ENCODE measurements at regions not wholly inside any gene's neighbourhood (a gene's known extent, or its start where the extent isn't known, plus 50 kb on each side); places are given as distances from the start of the nearest gene placed in this dataset.

DNA sequence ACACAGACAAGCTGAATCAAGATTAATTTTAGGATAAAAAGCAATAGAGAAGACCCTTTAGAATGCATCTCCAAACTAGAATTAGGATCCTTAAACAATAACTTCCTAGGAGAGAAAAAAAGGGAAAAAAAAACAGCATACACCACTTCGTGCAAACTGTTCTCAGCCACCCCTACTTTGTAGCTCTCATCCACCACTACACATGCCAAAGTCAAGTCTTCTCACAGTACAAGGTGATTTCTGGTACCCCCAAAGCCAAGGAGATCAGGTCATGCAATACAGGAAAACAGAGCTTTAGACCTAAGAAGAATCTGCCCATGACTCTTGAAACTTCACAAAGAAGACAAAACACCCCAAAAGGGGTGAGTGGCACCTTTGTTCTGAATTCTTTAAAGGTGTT lies 166.9 kb downstream of the SUCNR1 start (continued):
- TF ChIP-seq, protein P1, sequence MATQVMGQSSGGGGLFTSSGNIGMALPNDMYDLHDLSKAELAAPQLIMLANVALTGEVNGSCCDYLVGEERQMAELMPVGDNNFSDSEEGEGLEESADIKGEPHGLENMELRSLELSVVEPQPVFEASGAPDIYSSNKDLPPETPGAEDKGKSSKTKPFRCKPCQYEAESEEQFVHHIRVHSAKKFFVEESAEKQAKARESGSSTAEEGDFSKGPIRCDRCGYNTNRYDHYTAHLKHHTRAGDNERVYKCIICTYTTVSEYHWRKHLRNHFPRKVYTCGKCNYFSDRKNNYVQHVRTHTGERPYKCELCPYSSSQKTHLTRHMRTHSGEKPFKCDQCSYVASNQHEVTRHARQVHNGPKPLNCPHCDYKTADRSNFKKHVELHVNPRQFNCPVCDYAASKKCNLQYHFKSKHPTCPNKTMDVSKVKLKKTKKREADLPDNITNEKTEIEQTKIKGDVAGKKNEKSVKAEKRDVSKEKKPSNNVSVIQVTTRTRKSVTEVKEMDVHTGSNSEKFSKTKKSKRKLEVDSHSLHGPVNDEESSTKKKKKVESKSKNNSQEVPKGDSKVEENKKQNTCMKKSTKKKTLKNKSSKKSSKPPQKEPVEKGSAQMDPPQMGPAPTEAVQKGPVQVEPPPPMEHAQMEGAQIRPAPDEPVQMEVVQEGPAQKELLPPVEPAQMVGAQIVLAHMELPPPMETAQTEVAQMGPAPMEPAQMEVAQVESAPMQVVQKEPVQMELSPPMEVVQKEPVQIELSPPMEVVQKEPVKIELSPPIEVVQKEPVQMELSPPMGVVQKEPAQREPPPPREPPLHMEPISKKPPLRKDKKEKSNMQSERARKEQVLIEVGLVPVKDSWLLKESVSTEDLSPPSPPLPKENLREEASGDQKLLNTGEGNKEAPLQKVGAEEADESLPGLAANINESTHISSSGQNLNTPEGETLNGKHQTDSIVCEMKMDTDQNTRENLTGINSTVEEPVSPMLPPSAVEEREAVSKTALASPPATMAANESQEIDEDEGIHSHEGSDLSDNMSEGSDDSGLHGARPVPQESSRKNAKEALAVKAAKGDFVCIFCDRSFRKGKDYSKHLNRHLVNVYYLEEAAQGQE (IDR thresholded peaks at IDR 0.05; ENCODE audit: low read depth): no peak
- no peak for TF ChIP-seq SP1 (IDR thresholded peaks at IDR 0.05; ENCODE audit: low read depth)
- TF ChIP-seq, protein P2, sequence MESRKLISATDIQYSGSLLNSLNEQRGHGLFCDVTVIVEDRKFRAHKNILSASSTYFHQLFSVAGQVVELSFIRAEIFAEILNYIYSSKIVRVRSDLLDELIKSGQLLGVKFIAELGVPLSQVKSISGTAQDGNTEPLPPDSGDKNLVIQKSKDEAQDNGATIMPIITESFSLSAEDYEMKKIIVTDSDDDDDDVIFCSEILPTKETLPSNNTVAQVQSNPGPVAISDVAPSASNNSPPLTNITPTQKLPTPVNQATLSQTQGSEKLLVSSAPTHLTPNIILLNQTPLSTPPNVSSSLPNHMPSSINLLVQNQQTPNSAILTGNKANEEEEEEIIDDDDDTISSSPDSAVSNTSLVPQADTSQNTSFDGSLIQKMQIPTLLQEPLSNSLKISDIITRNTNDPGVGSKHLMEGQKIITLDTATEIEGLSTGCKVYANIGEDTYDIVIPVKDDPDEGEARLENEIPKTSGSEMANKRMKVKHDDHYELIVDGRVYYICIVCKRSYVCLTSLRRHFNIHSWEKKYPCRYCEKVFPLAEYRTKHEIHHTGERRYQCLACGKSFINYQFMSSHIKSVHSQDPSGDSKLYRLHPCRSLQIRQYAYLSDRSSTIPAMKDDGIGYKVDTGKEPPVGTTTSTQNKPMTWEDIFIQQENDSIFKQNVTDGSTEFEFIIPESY (IDR thresholded peaks at IDR 0.05; ENCODE audit: extremely low read depth, insufficient replicate concordance, low read length): no peak
- TF ChIP-seq, protein P3, sequence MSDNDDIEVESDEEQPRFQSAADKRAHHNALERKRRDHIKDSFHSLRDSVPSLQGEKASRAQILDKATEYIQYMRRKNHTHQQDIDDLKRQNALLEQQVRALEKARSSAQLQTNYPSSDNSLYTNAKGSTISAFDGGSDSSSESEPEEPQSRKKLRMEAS (IDR thresholded peaks at IDR 0.05): no peak

GRCh38 chr3:152043620-152044019 lies 170.2 kb downstream of the SUCNR1 start:
- no peak overlapping the region for H3K9ac ChIP-seq (ENCODE audit: low read length)
- ChIA-PET CTCF (no interaction called here), RAD21 (ENCODE audit: low non-redundant PET in 1 of 2, low total read pairs in 2 of 2, uncharacterized antibody in 2 of 2, unreplicated experiment in 2 of 2) (no interaction called here), POLR2A (no interaction called here)
- no peaks in the 10 kb centered on the region for H3K79me2 ChIP-seq (ENCODE audit: insufficient read depth, low read length)
- TF ChIP-seq ELF1 (IDR thresholded peaks at IDR 0.05; ENCODE audit: borderline replicate concordance, low read depth) (no peak), ZNF274 (IDR thresholded peaks at IDR 0.05; ENCODE audit: low read depth, low read length) (no peak), JUND (IDR thresholded peaks at IDR 0.05) (no peak), ZFX (IDR thresholded peaks at IDR 0.05) (no peak), POLR2A (IDR thresholded peaks at IDR 0.05; ENCODE audit: borderline replicate concordance, extremely low read depth, insufficient read depth, insufficient read length) (no peak), TCF7L2 (IDR thresholded peaks at IDR 0.05; ENCODE audit: borderline replicate concordance, extremely low read depth, insufficient read depth, insufficient read length) (no peak), CEBPB (IDR thresholded peaks at IDR 0.05; ENCODE audit: low read depth) (no peak), EGR1 (IDR thresholded peaks at IDR 0.05; ENCODE audit: low read depth) (no peak), RAD21 (IDR thresholded peaks at IDR 0.05; ENCODE audit: low read depth) (no peak)
- TF ChIP-seq, protein P3 (IDR thresholded peaks at IDR 0.05): no peak
- no peak overlapping the region for H3K4me3 ChIP-seq (replicated peaks in 1 of 2; ENCODE audit: low read depth in 1 of 2, low read length in 2 of 2)
- intact Hi-C loops (cut with micrococcal nuclease): no loop called here
- no peak overlapping the region for H2AFZ ChIP-seq (ENCODE audit: low read depth, low read length, poor library complexity, severe bottlenecking)
- no peak for DNase-seq (ENCODE audit: low read depth, low spot score)
- ATAC-seq: no peak
- BruUV-seq (replicated peaks): no TSS peak
- H3K9me2 ChIP-seq (ENCODE audit: insufficient read depth): no peaks in the 10 kb centered on the region
- H3K27ac ChIP-seq (ENCODE audit: low read depth, low read length): no peak overlapping the region
- no peaks in the 10 kb centered on the region for H3K4me1 ChIP-seq (ENCODE audit: control insufficient read depth in 1 of 2, insufficient read depth in 2 of 2, low read length in 2 of 2)
- no peaks in the 10 kb centered on the region for H4K20me1 ChIP-seq (ENCODE audit: insufficient read depth)
- no peaks in the 10 kb centered on the region for H3K27me3 ChIP-seq (ENCODE audit: insufficient read depth, low read length)
- no peaks in the 10 kb centered on the region for H3K9me3 ChIP-seq (ENCODE audit: control insufficient read depth in 1 of 2, insufficient read depth in 1 of 2, low read depth in 1 of 2, low read length in 2 of 2)
- H3K4me2 ChIP-seq (ENCODE audit: low read length): no peak overlapping the region
- no peaks in the 10 kb centered on the region for H3K36me3 ChIP-seq (ENCODE audit: control insufficient read depth in 1 of 2, insufficient read depth in 2 of 2, low read length in 2 of 2)

Measured in HCT116 (cell line).